Esophagus muscularis mucosa (tissue), 4 donors: ENCODE measurements at regions not wholly inside any gene's neighbourhood (a gene's known extent, or its start where the extent isn't known, plus 50 kb on each side); places are given as distances from the start of the nearest gene placed in this dataset.

ENCODE experiments used
- DNase-seq: peaks from one replicate; pipeline ENCODE4 v3.0.0-alpha.2; 2017; ENCODE audit errors: extremely low spot score
- H3K27ac ChIP-seq, 4 donors: fragments of 200-600 bp; sonication (generic); replicated peaks in 1 of 4; 1 replicate in 3 of 4; 2 replicates in 1 of 4; pipeline ENCODE4 v1.5.1; 2016 to 2019; ENCODE audit warnings: mild to moderate bottlenecking in 1 of 4
- H3K27me3 ChIP-seq, 4 donors: fragments of 200-600 bp; sonication (generic); one replicate each; pipeline versions ENCODE4 v1.5.1 to v1.6.0; 2016 to 2019
- H3K36me3 ChIP-seq, 4 donors: fragments of 200-600 bp; sonication (generic); one replicate each; pipeline ENCODE4 v1.5.1; 2016 to 2019
- H3K4me1 ChIP-seq, 4 donors: fragments of 200-600 bp; sonication (generic); one replicate each; pipeline ENCODE4 v1.5.1; 2016 to 2019
- H3K4me3 ChIP-seq, 4 donors: fragments of 200-600 bp; sonication (generic); 1 replicate in 2 of 4; 2 replicates in 2 of 4; pipeline ENCODE4 v1.5.1; 2016 to 2019; ENCODE audit warnings: mild to moderate bottlenecking in 4 of 4, moderate library complexity in 1 of 4
- H3K9me3 ChIP-seq, 4 donors: fragments of 200-600 bp; sonication (generic); 1 replicate in 3 of 4; 2 replicates in 1 of 4; pipeline ENCODE4 v1.5.1; 2016 to 2019
- EP300 ChIP-seq: sonication (generic); formaldehyde crosslinking; IDR thresholded peaks from one replicate; pipeline ENCODE4 v1.6.1; 2017; ENCODE audit warnings: antibody characterized with exemption
- POLR2A ChIP-seq: fragments of 450-650 bp; IDR thresholded peaks from one replicate; pipeline ENCODE4 v1.6.1; 2017; ENCODE audit warnings: antibody characterized with exemption, moderate library complexity, mild to moderate bottlenecking, low read depth
- POLR2AphosphoS5 ChIP-seq, 2 donors: sonication (generic); formaldehyde crosslinking; IDR thresholded peaks; one replicate each; pipeline ENCODE4 v1.6.1; 2017; ENCODE audit warnings: antibody characterized with exemption in 2 of 2
- WGBS: methylation state at CpG from one replicate; pipeline ENCODE4 v1.1.5; 2018; 5-methylcytosine and 5-hydroxymethylcytosine counted together
- intact Hi-C: fragments of 100-400 bp; cut with DNase I; formaldehyde crosslinking; loops from one replicate; pipeline ENCODE4 v1.15.1; 2023
- TF ChIP-seq, protein P1 (sequence below), 3 experiments: fragments of 200-600 bp in 2 of 3; fragments of 450-650 bp in 1 of 3; sonication (generic) in 2 of 3; IDR thresholded peaks; one replicate each; pipeline ENCODE4 v1.5.1; 2017 to 2019; ENCODE audit warnings: antibody characterized with exemption in 3 of 3, mild to moderate bottlenecking in 2 of 3, moderate library complexity in 1 of 3

DNA sequence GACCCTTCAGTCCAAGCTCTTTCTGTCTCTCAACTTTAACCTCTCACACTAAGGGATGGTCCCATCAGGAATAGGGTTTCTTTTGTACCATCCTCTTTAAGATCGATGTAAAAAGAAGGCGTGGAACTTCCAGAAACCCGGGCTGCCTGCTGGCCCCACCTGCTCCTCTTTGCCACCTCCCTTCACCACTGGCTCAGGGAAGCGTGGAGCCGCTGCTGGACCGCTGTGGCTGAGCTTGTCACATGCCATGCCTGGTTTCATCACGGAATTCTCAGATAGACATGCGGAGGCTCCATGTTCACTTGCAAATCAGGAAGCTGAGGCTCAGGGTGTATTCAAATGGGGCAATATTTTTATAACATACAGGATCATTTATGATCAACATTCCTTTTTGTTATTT lies 399.7 kb downstream of the BRD1 start:
- H3K4me1 ChIP-seq: no peaks in the 10 kb centered on the region
- H3K4me3 ChIP-seq: no peak overlapping the region
- H3K36me3 ChIP-seq: no peaks in the 10 kb centered on the region
- intact Hi-C loops: no loop called here
- no peak for DNase-seq
- H3K27me3 ChIP-seq: peaks cover 0 to 67% (median 0%) of the 10 kb centered on the region in 4 donors
- 90% methylated on average over 8 of the region's 8 CpGs for WGBS
- H3K27ac ChIP-seq: no peak overlapping the region
- TF ChIP-seq EP300: no peak
- no peak for TF ChIP-seq POLR2AphosphoS5 (IDR thresholded peaks at IDR 0.05)
- TF ChIP-seq POLR2A: no peak
- TF ChIP-seq, protein P1, sequence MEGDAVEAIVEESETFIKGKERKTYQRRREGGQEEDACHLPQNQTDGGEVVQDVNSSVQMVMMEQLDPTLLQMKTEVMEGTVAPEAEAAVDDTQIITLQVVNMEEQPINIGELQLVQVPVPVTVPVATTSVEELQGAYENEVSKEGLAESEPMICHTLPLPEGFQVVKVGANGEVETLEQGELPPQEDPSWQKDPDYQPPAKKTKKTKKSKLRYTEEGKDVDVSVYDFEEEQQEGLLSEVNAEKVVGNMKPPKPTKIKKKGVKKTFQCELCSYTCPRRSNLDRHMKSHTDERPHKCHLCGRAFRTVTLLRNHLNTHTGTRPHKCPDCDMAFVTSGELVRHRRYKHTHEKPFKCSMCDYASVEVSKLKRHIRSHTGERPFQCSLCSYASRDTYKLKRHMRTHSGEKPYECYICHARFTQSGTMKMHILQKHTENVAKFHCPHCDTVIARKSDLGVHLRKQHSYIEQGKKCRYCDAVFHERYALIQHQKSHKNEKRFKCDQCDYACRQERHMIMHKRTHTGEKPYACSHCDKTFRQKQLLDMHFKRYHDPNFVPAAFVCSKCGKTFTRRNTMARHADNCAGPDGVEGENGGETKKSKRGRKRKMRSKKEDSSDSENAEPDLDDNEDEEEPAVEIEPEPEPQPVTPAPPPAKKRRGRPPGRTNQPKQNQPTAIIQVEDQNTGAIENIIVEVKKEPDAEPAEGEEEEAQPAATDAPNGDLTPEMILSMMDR (IDR thresholded peaks at IDR 0.05): no peak
- H3K9me3 ChIP-seq: no peaks in the 10 kb centered on the region

DNA sequence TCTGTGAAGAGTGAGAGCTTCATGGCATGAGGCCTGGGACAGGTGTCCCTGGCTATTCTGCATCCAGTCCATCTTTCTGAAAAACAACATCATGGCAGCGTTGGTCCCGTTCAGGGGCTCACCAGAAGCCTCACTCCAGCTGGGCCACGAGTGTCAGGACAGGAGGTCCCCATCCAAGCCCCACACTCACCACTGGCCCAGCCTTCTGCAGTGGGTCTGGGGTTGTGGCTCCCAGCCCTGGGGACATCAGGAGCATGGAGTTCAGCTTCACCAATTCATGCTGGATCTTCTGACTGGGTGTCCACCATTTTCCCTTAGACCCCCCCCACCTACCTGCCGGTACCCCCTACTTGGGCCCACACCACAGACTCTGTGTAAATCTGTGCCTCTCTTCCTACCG lies 400.3 kb downstream of the BRD1 start:
- H3K4me3 ChIP-seq: no peak overlapping the region
- H3K36me3 ChIP-seq: no peaks in the 10 kb centered on the region

DNA sequence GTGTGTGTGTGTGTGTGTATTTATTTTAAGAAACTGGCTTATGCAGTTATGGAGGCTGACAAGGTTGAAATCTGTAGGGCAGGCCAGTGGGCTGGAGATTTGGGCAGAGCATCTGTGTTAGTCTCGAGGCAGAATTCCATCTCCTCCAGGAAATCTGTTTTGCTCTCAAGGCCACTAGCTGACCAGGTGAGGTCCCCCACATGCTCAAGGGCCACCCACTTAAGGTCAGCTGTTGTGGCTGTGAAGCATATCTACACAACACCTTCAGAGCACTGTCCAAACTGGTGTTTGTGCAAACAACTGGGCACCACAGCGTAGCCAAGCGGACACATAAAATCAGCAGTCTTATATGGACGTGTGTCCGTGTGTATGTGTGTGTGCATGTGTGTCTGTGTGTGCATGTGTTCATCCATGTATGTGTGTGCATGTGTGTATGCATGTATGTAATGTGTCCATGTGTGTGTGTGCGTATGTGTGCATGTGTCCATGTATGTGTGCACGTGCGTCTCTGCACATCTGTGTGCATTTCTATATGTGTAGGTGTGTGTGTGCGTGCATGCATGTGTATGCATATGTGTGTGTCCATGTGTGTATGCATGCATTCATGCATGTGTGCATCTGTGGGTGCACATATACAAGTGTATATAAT lies 400.9 kb downstream of the BRD1 start:
- no peak overlapping the region for H3K27ac ChIP-seq
- no peaks in the 10 kb centered on the region for H3K36me3 ChIP-seq
- H3K4me3 ChIP-seq: no peak overlapping the region
- peaks cover 0 to 4% (median under 1%) of the 10 kb centered on the region in 4 donors for H3K9me3 ChIP-seq
- no peak for DNase-seq
- H3K4me1 ChIP-seq: no peaks in the 10 kb centered on the region
- TF ChIP-seq EP300 (no peak), POLR2AphosphoS5 (IDR thresholded peaks at IDR 0.05) (no peak), POLR2A (no peak)
- TF ChIP-seq, protein P1 (IDR thresholded peaks at IDR 0.05): no peak
- H3K27me3 ChIP-seq: peaks cover 0 to 61% (median 0%) of the 10 kb centered on the region in 4 donors
- intact Hi-C loops: no loop called here
- WGBS: 84% methylated on average over 9 of the region's 9 CpGs

More for the DNA sequence above, 400.3 kb downstream of the BRD1 start:
- Histone ChIP-seq H3K27me3 (peaks cover 0 to 65% (median 0%) of the 10 kb centered on the region in 4 donors), H3K9me3 (no peaks in the 10 kb centered on the region), H3K27ac (no peak overlapping the region), H3K4me1 (no peaks in the 10 kb centered on the region)
- no peak for DNase-seq
- intact Hi-C loops: no loop called here
- TF ChIP-seq POLR2A: no peak
- WGBS: 88% methylated on average over 5 of the region's 5 CpGs

DNA sequence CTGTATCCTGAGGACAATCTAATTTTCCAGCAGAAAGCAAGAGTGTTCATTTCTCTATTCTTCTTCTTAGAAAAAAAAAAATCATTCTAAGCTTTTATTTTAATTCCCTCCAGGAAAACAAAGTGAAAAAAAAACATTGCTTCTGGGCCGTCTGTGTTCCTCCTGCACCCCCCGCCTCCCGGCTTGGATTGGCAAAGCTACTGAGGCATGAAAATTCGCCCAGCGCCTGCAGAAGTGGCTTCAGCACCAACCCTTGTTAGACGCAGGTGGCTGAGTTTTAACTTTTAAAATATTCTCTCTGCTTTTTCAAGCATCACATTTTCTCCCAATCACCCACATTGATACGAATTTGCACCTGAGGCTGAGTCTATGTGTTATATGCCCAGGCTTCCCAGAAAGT lies 401.6 kb downstream of the BRD1 start:
- WGBS: 58% methylated on average over 7 of the region's 7 CpGs
- Histone ChIP-seq H3K27ac (no peak overlapping the region), H3K9me3 (peaks cover 0 to 10% (median 6%) of the 10 kb centered on the region in 4 donors), H3K4me1 (no peaks in the 10 kb centered on the region), H3K27me3 (peaks cover 0 to 61% (median 0%) of the 10 kb centered on the region in 4 donors), H3K36me3 (no peaks in the 10 kb centered on the region), H3K4me3 (no peak overlapping the region)
- TF ChIP-seq, protein P1 (IDR thresholded peaks at IDR 0.05): no peak
- TF ChIP-seq POLR2AphosphoS5 (IDR thresholded peaks at IDR 0.05): no peak
- no peak for TF ChIP-seq POLR2A
- TF ChIP-seq EP300: no peak
- intact Hi-C loops: no loop called here
- no peak for DNase-seq

DNA sequence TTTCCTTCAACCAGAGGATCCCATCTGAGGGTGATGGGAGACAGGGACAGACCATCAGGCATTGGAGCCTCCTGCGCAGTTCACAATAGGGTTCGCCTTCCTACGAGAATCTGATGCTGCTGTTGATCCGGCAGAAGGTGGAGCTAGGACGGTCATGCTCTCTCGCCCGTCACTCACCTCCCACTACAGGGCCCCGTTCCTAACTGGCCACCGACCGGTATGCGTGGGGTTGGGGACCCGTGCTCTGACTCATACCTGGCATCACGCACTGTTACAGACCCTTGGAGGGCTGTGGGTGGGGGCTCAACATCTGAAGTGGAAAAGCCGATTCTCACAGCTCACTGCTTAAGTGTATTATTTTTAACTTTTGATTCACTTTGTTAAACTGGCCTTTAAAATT lies 402.3 kb downstream of the BRD1 start:
- no peak overlapping the region for H3K4me3 ChIP-seq
- H3K27ac ChIP-seq: no peak overlapping the region
- H3K36me3 ChIP-seq: no peaks in the 10 kb centered on the region
- WGBS: 58% methylated on average over 14 of the region's 14 CpGs
- DNase-seq: no peak
- peaks cover 0 to 61% (median 0%) of the 10 kb centered on the region in 4 donors for H3K27me3 ChIP-seq
- no peaks in the 10 kb centered on the region for H3K4me1 ChIP-seq
- peaks cover 0 to 18% (median 10%) of the 10 kb centered on the region in 4 donors for H3K9me3 ChIP-seq
- intact Hi-C loops: no loop called here
- TF ChIP-seq POLR2A: no peak
- TF ChIP-seq POLR2AphosphoS5 (IDR thresholded peaks at IDR 0.05): no peak
- TF ChIP-seq, protein P1 (IDR thresholded peaks at IDR 0.05): no peak
- no peak for TF ChIP-seq EP300
